Right lobe of liver (tissue), 6 donors: ENCODE measurements at regions not wholly inside any gene's neighbourhood (a gene's known extent, or its start where the extent isn't known, plus 50 kb on each side); places are given as distances from the start of the nearest gene placed in this dataset.
"Not testable (repeated sequence)": the region's sequence is repeated elsewhere in the genome, so short reads cannot be mapped to it uniquely, and the experiment has no call there.

ENCODE experiments used
- ATAC-seq, 4 donors: fragments of 200-7000 bp; cut with Tn5 transposase; one replicate each; pipeline ENCODE4 v1.9.1; 2020; ENCODE audit warnings: mild to moderate bottlenecking in 4 of 4, moderate library complexity in 4 of 4
- DNase-seq, 3 donors: peaks; one replicate each; pipeline ENCODE4 v3.0.0-alpha.2; 2020
- H3K27ac ChIP-seq, 3 donors: fragments of 200-600 bp; one replicate each; pipeline ENCODE4 v1.8.0; 2022
- H3K27me3 ChIP-seq, 2 donors: fragments of 200-600 bp; one replicate each; pipeline ENCODE4 v1.8.0; 2022
- H3K36me3 ChIP-seq, 4 donors: fragments of 200-600 bp; sonication (generic) in 1 of 4; one replicate each; pipeline versions ENCODE4 v1.5.1 to v1.8.0; 2017 to 2022; ENCODE audit warnings: control low read depth in 1 of 4
- H3K4me1 ChIP-seq, 4 donors: fragments of 200-600 bp; sonication (generic) in 1 of 4; one replicate each; pipeline versions ENCODE4 v1.5.1 to v1.8.0; 2017 to 2022; ENCODE audit warnings: control low read depth in 1 of 4
- H3K4me3 ChIP-seq, 3 donors: fragments of 200-600 bp; one replicate each; pipeline ENCODE4 v1.8.0; 2022
- H3K9me3 ChIP-seq, 4 donors: fragments of 200-600 bp; sonication (generic) in 1 of 4; one replicate each; pipeline versions ENCODE4 v1.5.1 to v1.8.0; 2017 to 2022; ENCODE audit warnings: control low read depth in 1 of 4
- POLR2A ChIP-seq: fragments of 450-650 bp; IDR thresholded peaks from one replicate; pipeline ENCODE4 v1.6.1; 2017; ENCODE audit warnings: antibody characterized with exemption, mild to moderate bottlenecking
- WGBS: methylation state at CpG from one replicate; pipeline ENCODE4 v1.1.6; 2018; ENCODE audit warnings: low coverage, low lambda C conversion rate; ENCODE audit not compliant: insufficient coverage; ENCODE audit errors: missing lambda C conversion rate; 5-methylcytosine and 5-hydroxymethylcytosine counted together
- intact Hi-C, 2 donors: fragments of 100-400 bp; cut with DNase I; formaldehyde crosslinking; loops; one replicate each; pipeline versions ENCODE4 v1.11.2 to v1.14.1; 2022
- TF ChIP-seq, protein P1 (sequence below), 4 donors: fragments of 200-600 bp in 3 of 4; fragments of 450-650 bp in 1 of 4; IDR thresholded peaks; one replicate each; pipeline versions ENCODE4 v1.5.1 to v1.8.0; 2016 to 2022; ENCODE audit warnings: antibody characterized with exemption in 4 of 4, mild to moderate bottlenecking in 2 of 4
- donor health status: DM: no; HTN: yes; CAD: no.
- donor health status: DM: no; HTN: no; CAD: no.
- donor health status: DM: no; HTN: no; CAD: no.
- donor health status: DM: no; HTN: yes; CAD: no.
- donor health status: DM: no; HTN: yes; CAD: no.

GRCh38 chr10:81405399-81405798, 469.6 kb upstream of the NRG3 start:
- Histone ChIP-seq H3K36me3 (no peaks in the 10 kb centered on the region), H3K4me3 (no peak overlapping the region), H3K4me1 (no peaks in the 10 kb centered on the region), H3K27me3 (no peaks in the 10 kb centered on the region), H3K9me3 (no peaks in the 10 kb centered on the region), H3K27ac (no peak overlapping the region)
- DNase-seq = no peak
- no peak for ATAC-seq
- no peak for TF ChIP-seq POLR2A
- TF ChIP-seq, protein P1, sequence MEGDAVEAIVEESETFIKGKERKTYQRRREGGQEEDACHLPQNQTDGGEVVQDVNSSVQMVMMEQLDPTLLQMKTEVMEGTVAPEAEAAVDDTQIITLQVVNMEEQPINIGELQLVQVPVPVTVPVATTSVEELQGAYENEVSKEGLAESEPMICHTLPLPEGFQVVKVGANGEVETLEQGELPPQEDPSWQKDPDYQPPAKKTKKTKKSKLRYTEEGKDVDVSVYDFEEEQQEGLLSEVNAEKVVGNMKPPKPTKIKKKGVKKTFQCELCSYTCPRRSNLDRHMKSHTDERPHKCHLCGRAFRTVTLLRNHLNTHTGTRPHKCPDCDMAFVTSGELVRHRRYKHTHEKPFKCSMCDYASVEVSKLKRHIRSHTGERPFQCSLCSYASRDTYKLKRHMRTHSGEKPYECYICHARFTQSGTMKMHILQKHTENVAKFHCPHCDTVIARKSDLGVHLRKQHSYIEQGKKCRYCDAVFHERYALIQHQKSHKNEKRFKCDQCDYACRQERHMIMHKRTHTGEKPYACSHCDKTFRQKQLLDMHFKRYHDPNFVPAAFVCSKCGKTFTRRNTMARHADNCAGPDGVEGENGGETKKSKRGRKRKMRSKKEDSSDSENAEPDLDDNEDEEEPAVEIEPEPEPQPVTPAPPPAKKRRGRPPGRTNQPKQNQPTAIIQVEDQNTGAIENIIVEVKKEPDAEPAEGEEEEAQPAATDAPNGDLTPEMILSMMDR (IDR thresholded peaks at IDR 0.05) = no peak
- intact Hi-C loops = no loop called here
- 76% methylated on average over 2 of the region's 2 CpGs for WGBS

GRCh38 chr10:81414038-81414437, 461.0 kb upstream of the NRG3 start:
- no peak for TF ChIP-seq POLR2A
- TF ChIP-seq, protein P1 (IDR thresholded peaks at IDR 0.05) = peak; percentile 25 to 41 (median 36)
- Histone ChIP-seq H3K27ac (no peak overlapping the region), H3K4me3 (no peak overlapping the region), H3K36me3 (no peaks in the 10 kb centered on the region), H3K4me1 (no peaks in the 10 kb centered on the region), H3K9me3 (peaks cover 0 to 5% (median 0%) of the 10 kb centered on the region in 4 donors), H3K27me3 (no peaks in the 10 kb centered on the region)
- WGBS = 6% methylated on average over 1 of the region's 1 CpG
- DNase-seq (peak in 2 of 3 donors; percentile 29 to 47), ATAC-seq (peak; percentile 40 to 81 (median 58))
- intact Hi-C loops = no loop called here

GRCh38 chr10:81426722-81427121, 448.3 kb upstream of the NRG3 start:
- TF ChIP-seq, protein P1 (IDR thresholded peaks at IDR 0.05) = no peak
- TF ChIP-seq POLR2A = no peak
- H3K4me1 ChIP-seq = no peaks in the 10 kb centered on the region
- H3K27me3 ChIP-seq = no peaks in the 10 kb centered on the region
- no peak overlapping the region for H3K4me3 ChIP-seq
- DNase-seq = no peak
- no peak overlapping the region for H3K27ac ChIP-seq
- no peaks in the 10 kb centered on the region for H3K36me3 ChIP-seq
- ATAC-seq = no peak
- intact Hi-C loops = no loop called here
- H3K9me3 ChIP-seq = no peaks in the 10 kb centered on the region

DNA sequence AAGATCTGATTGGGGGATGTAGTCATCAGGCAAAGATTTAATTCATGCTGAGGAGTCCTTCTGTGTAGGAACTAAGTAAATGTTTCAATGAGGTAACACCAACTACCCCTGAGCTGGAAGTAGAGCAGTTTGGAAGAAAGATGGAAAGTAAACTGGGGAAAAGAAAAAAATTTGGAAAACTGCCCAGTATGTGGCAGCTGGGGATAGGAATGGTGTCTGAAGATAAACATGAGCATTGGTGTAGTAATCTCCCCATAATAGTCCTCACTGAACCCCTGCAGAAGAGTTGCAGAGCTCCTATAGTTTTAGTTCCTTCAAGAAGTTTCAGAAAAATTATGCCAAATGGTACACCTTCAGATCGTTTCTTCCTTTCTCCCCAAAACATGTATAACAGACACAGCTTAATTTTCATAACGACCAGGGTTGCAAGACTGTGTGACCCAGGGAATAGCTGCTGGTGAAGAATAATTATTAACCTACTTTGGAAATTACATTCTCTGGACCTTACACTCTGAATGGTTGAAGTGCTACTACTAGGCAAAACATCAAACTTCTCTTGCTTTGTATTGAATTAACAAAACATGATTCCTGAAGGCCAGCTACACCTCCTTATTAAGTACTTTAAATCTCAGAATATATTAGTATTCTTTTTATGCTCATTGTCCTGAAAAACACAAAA, 446.4 kb upstream of the NRG3 start:
- 9% methylated on average over 2 of the region's 2 CpGs for WGBS
- no peaks in the 10 kb centered on the region for H3K9me3 ChIP-seq
- ATAC-seq = peak; percentile 73 to 90 (median 81)
- H3K27ac ChIP-seq = no peak overlapping the region
- no peaks in the 10 kb centered on the region for H3K4me1 ChIP-seq
- no peaks in the 10 kb centered on the region for H3K36me3 ChIP-seq
- intact Hi-C loops = no loop called here
- TF ChIP-seq, protein P1 (IDR thresholded peaks at IDR 0.05) = no peak
- TF ChIP-seq POLR2A = no peak
- no peaks in the 10 kb centered on the region for H3K27me3 ChIP-seq
- no peak for DNase-seq
- H3K4me3 ChIP-seq = no peak overlapping the region

DNA sequence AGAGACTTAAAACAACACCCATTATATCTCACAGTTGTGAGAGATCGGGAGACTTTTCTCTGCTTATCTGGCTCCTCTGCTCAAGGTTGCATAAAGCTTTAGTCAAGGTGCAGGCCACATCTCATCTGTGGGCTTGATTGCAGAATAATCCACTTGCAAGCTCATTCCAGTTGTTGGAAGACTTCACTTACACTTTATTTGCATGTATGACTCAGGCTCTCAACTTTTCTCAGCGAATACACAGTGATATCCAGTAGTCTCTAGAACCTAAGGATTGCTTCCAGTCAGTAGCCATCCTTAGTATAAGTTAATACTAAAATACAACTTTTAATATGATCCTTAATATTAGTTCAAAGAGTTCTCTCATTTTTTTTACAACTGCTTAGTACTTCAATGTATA, 435.5 kb upstream of the NRG3 start:
- Histone ChIP-seq H3K36me3 (no peaks in the 10 kb centered on the region), H3K27me3 (no peaks in the 10 kb centered on the region), H3K4me1 (no peaks in the 10 kb centered on the region), H3K4me3 (no peak overlapping the region), H3K9me3 (no peaks in the 10 kb centered on the region), H3K27ac (no peak overlapping the region)
- ATAC-seq = no peak
- intact Hi-C loops = no loop called here
- TF ChIP-seq, protein P1 (IDR thresholded peaks at IDR 0.05) = no peak
- TF ChIP-seq POLR2A = no peak
- DNase-seq = no peak
- 73% methylated on average over 2 of the region's 2 CpGs for WGBS

- H3K4me3 ChIP-seq, H3K36me3 ChIP-seq, H3K27ac ChIP-seq, ATAC-seq, DNase-seq, intact Hi-C loops, H3K27me3 ChIP-seq, H3K4me1 ChIP-seq, H3K9me3 ChIP-seq: not testable (repeated sequence)
- 76% methylated on average over 12 of the region's 21 CpGs for WGBS
These were observed 433.4 kb upstream of the NRG3 start for GRCh38 chr10:81441624-81442023.
